ENCODE measurements at regions not wholly inside any gene's neighbourhood (a gene's known extent, or its start where the extent isn't known, plus 50 kb on each side); places are given as distances from the start of the nearest gene placed in this dataset.

DNA sequence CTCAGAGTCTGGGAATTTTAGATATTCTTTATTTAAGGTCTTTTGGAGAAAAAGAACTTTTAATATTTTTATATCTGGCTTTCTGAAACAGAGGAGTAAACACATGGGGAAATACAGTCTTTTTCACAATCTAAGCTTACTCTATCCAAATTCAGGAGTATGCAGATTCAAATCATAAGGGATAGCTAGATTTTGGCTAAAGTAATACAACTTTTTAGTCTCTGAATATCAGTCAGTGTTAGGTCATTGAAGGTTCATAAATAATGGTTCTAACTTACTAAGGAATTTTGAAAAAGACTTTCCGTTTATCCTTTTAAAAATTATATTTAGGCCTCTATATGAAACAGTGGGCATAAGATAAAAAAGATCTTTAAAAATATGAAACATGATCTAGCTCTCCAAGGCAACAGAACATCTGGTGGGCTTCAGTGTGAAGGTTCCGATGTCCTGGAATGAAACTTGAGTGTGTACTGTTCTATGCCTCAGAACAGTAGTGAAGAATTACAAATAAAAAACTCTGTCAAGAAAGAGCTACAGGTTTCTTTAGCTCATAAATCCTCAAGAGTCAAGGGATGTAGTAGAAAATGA, 165.2 kb upstream of the PDGFD start:
- TF ChIP-seq, protein P1, sequence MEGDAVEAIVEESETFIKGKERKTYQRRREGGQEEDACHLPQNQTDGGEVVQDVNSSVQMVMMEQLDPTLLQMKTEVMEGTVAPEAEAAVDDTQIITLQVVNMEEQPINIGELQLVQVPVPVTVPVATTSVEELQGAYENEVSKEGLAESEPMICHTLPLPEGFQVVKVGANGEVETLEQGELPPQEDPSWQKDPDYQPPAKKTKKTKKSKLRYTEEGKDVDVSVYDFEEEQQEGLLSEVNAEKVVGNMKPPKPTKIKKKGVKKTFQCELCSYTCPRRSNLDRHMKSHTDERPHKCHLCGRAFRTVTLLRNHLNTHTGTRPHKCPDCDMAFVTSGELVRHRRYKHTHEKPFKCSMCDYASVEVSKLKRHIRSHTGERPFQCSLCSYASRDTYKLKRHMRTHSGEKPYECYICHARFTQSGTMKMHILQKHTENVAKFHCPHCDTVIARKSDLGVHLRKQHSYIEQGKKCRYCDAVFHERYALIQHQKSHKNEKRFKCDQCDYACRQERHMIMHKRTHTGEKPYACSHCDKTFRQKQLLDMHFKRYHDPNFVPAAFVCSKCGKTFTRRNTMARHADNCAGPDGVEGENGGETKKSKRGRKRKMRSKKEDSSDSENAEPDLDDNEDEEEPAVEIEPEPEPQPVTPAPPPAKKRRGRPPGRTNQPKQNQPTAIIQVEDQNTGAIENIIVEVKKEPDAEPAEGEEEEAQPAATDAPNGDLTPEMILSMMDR (IDR thresholded peaks at IDR 0.05): no peak
- TF ChIP-seq POLR2A (IDR thresholded peaks at IDR 0.05): no peak
